Smooth muscle cell (in vitro differentiated cells): ENCODE measurements at regions not wholly inside any gene's neighbourhood (a gene's known extent, or its start where the extent isn't known, plus 50 kb on each side); places are given as distances from the start of the nearest gene placed in this dataset.

Experiments
- DNase-seq: peaks from one replicate; lab custom pipeline; 2025; ENCODE audit not compliant: unreplicated experiment; lab: John Stamatoyannopoulos, UW
- H2AFZ ChIP-seq: fragments of 200-600 bp; sonication (generic); 2 replicates; pipeline ENCODE4 v1.6.0; 2016; ENCODE audit warnings: antibody characterized with exemption, low read depth, mild to moderate bottlenecking
- H3F3A ChIP-seq: fragments of 200-600 bp; sonication (generic); 2 replicates; pipeline ENCODE4 v1.6.0; 2017; ENCODE audit warnings: antibody characterized with exemption, low read depth
- H3K27ac ChIP-seq: fragments of 200-600 bp; sonication (generic); 2 replicates; pipeline ENCODE4 v1.5.1; 2016; ENCODE audit warnings: low read depth, mild to moderate bottlenecking
- H3K27me3 ChIP-seq: fragments of 200-600 bp; sonication (generic); 2 replicates; pipeline ENCODE4 v1.6.1; 2016; ENCODE audit warnings: low read depth, mild to moderate bottlenecking
- H3K36me3 ChIP-seq: fragments of 200-600 bp; sonication (generic); 2 replicates; pipeline ENCODE4 v1.5.1; 2016; ENCODE audit warnings: low read depth
- H3K4me1 ChIP-seq: fragments of 200-600 bp; sonication (generic); 2 replicates; pipeline ENCODE4 v1.5.1; 2016; ENCODE audit warnings: low read depth
- H3K4me2 ChIP-seq: fragments of 200-600 bp; sonication (generic); 2 replicates; pipeline ENCODE4 v1.6.0; 2016; ENCODE audit warnings: mild to moderate bottlenecking
- H3K4me3 ChIP-seq: fragments of 200-600 bp; sonication (generic); 2 replicates; pipeline ENCODE4 v1.5.1; 2016; ENCODE audit warnings: mild to moderate bottlenecking
- H3K79me2 ChIP-seq: fragments of 200-600 bp; sonication (generic); 2 replicates; pipeline ENCODE4 v1.6.0; 2016; ENCODE audit warnings: low read depth, mild to moderate bottlenecking
- H3K9ac ChIP-seq: fragments of 200-600 bp; sonication (generic); 2 replicates; pipeline ENCODE4 v1.6.0; 2016; ENCODE audit warnings: low read depth
- H3K9me3 ChIP-seq: fragments of 200-600 bp; sonication (generic); replicated peaks from 2 replicates; pipeline ENCODE4 v1.5.1; 2016; ENCODE audit warnings: low read depth
- H4K20me1 ChIP-seq: fragments of 200-600 bp; sonication (generic); 2 replicates; pipeline ENCODE4 v1.6.0; 2016; ENCODE audit warnings: low read depth
- CTCF ChIP-seq: fragments of 200-600 bp; sonication (generic); IDR thresholded peaks from 2 replicates; pipeline ENCODE4 v1.5.1; 2017; ENCODE audit warnings: borderline replicate concordance, mild to moderate bottlenecking, antibody characterized with exemption; ENCODE audit not compliant: insufficient read depth, poor library complexity, severe bottlenecking
- WGBS: methylation state at CpG from one replicate; pipeline ENCODE4 v1.1.7; 2016; ENCODE audit warnings: low lambda C conversion rate; 5-methylcytosine and 5-hydroxymethylcytosine counted together

GRCh38 chr20:51196991-51197651 lies 174.2 kb upstream of the KCNG1 start:
- Histone ChIP-seq H2AFZ (no peak overlapping the region), H3K4me1 (no peaks in the 10 kb centered on the region), H4K20me1 (no peaks in the 10 kb centered on the region), H3F3A (no peaks in the 10 kb centered on the region), H3K9ac (no peak overlapping the region), H3K4me2 (no peak overlapping the region), H3K36me3 (no peaks in the 10 kb centered on the region), H3K4me3 (no peak overlapping the region), H3K9me3 (no peaks in the 10 kb centered on the region), H3K27ac (no peak overlapping the region), H3K79me2 (no peaks in the 10 kb centered on the region), H3K27me3 (no peaks in the 10 kb centered on the region)
- 87% methylated on average over 11 of the region's 11 CpGs for WGBS
- DNase-seq, result no peak
- no peak for TF ChIP-seq CTCF

GRCh38 chr20:51195990-51196389 lies 173.1 kb upstream of the KCNG1 start:
- no peaks in the 10 kb centered on the region for H3K36me3 ChIP-seq
- H3K4me1 ChIP-seq, result no peaks in the 10 kb centered on the region
- H3K9ac ChIP-seq, result no peak overlapping the region
- no peaks in the 10 kb centered on the region for H4K20me1 ChIP-seq
- no peaks in the 10 kb centered on the region for H3K9me3 ChIP-seq
- TF ChIP-seq CTCF, result no peak
- H3K4me2 ChIP-seq, result no peak overlapping the region
- no peaks in the 10 kb centered on the region for H3K27me3 ChIP-seq
- H3K79me2 ChIP-seq, result no peaks in the 10 kb centered on the region
- H3K27ac ChIP-seq, result no peak overlapping the region
- H2AFZ ChIP-seq, result no peak overlapping the region
- DNase-seq, result no peak
- no peaks in the 10 kb centered on the region for H3F3A ChIP-seq
- no peak overlapping the region for H3K4me3 ChIP-seq
- WGBS, result 92% methylated on average over 5 of the region's 5 CpGs

GRCh38 chr20:51195419-51195901 lies 172.6 kb upstream of the KCNG1 start:
- Histone ChIP-seq H2AFZ (no peak overlapping the region), H3K27me3 (no peaks in the 10 kb centered on the region), H3K9ac (no peak overlapping the region), H3F3A (no peaks in the 10 kb centered on the region), H4K20me1 (no peaks in the 10 kb centered on the region), H3K79me2 (no peaks in the 10 kb centered on the region), H3K4me3 (no peak overlapping the region), H3K36me3 (no peaks in the 10 kb centered on the region), H3K4me2 (no peak overlapping the region), H3K9me3 (no peaks in the 10 kb centered on the region), H3K4me1 (no peaks in the 10 kb centered on the region), H3K27ac (no peak overlapping the region)
- 90% methylated on average over 10 of the region's 10 CpGs for WGBS
- DNase-seq, result no peak
- no peak for TF ChIP-seq CTCF
